Activated naive CD4-positive, alpha-beta T cell treated with anti-CD3 and anti-CD28 coated beads, Interleukin-2, amount 50 U/mL, for 16 hours (primary cell): ENCODE measurements at regions not wholly inside any gene's neighbourhood (a gene's known extent, or its start where the extent isn't known, plus 50 kb on each side); places are given as distances from the start of the nearest gene placed in this dataset.
"Not testable (repeated sequence)": the region's sequence is repeated elsewhere in the genome, so short reads cannot be mapped to it uniquely, and the experiment has no call there.

ENCODE experiments used
- DNase-seq: peaks from one replicate; pipeline ENCODE4 v3.0.0-alpha.2; 2020

GRCh38 chr4:111045992-111046391, 423.1 kb upstream of the PITX2 start:
- no peak for DNase-seq

GRCh38 chr4:111046811-111047210, 423.9 kb upstream of the PITX2 start:
- no peak for DNase-seq

GRCh38 chr4:111048316-111048715, 425.4 kb upstream of the PITX2 start:
- DNase-seq: no peak

- DNase-seq: no peak
These were observed 441.6 kb upstream of the PITX2 start for GRCh38 chr4:111064342-111064993.

- no peak for DNase-seq
These were observed 443.1 kb upstream of the PITX2 start for GRCh38 chr4:111066001-111066400.

- no peak for DNase-seq
These were observed 443.6 kb upstream of the PITX2 start for GRCh38 chr4:111066447-111066846.

- no peak for DNase-seq
These were observed 444.0 kb upstream of the PITX2 start for GRCh38 chr4:111066887-111067286.

- no peak for DNase-seq
These were observed 446.0 kb upstream of the PITX2 start for GRCh38 chr4:111068883-111069282.

- DNase-seq: no peak
These were observed 447.5 kb upstream of the PITX2 start for GRCh38 chr4:111070390-111070789.

- no peak for DNase-seq
These were observed 451.7 kb upstream of the PITX2 start for GRCh38 chr4:111074523-111075114.

GRCh38 chr4:111076299-111076698, 453.4 kb upstream of the PITX2 start:
- not testable (repeated sequence) for DNase-seq

GRCh38 chr4:111108153-111108552, 485.3 kb upstream of the PITX2 start:
- DNase-seq: no peak

GRCh38 chr4:111113591-111113990, 490.7 kb upstream of the PITX2 start:
- no peak for DNase-seq

GRCh38 chr4:111115881-111116280, 493.0 kb upstream of the PITX2 start:
- DNase-seq: no peak

GRCh38 chr4:111120191-111120590, 497.3 kb upstream of the PITX2 start:
- DNase-seq: no peak

- DNase-seq: no peak
These were observed 503.5 kb upstream of the PITX2 start for GRCh38 chr4:111126340-111126739.

GRCh38 chr4:111127841-111128240, 505.0 kb upstream of the PITX2 start:
- DNase-seq: no peak

GRCh38 chr4:111128327-111128726, 505.4 kb upstream of the PITX2 start:
- no peak for DNase-seq

- DNase-seq: no peak
These were observed 513.6 kb upstream of the PITX2 start for GRCh38 chr4:111136438-111136837.

GRCh38 chr4:111136967-111137366, 514.1 kb upstream of the PITX2 start:
- DNase-seq: no peak

- DNase-seq: no peak
These were observed 520.6 kb upstream of the PITX2 start for GRCh38 chr4:111143510-111143909.

GRCh38 chr4:111154934-111155333, 532.1 kb upstream of the PITX2 start:
- no peak for DNase-seq

GRCh38 chr4:111164556-111164955, 541.7 kb upstream of the PITX2 start:
- DNase-seq: not testable (repeated sequence)

GRCh38 chr4:111174331-111174730, 551.5 kb upstream of the PITX2 start:
- no peak for DNase-seq

- DNase-seq: no peak
These were observed 555.4 kb upstream of the PITX2 start for GRCh38 chr4:111178231-111178630.
